SK-N-MC (cell line): ENCODE measurements at regions not wholly inside any gene's neighbourhood (a gene's known extent, or its start where the extent isn't known, plus 50 kb on each side); places are given as distances from the start of the nearest gene placed in this dataset.

Experiments
- EZH2 ChIP-seq: fragments of 200-600 bp; sonication (generic); IDR thresholded peaks from one replicate; pipeline ENCODE4 v1.6.1; 2017; ENCODE audit warnings: antibody characterized with exemption
- POLR2AphosphoS5 ChIP-seq: IDR thresholded peaks from 2 replicates; pipeline ENCODE4 v1.6.1; 2012; ENCODE audit warnings: mild to moderate bottlenecking, low read depth, low read length, borderline replicate concordance

DNA sequence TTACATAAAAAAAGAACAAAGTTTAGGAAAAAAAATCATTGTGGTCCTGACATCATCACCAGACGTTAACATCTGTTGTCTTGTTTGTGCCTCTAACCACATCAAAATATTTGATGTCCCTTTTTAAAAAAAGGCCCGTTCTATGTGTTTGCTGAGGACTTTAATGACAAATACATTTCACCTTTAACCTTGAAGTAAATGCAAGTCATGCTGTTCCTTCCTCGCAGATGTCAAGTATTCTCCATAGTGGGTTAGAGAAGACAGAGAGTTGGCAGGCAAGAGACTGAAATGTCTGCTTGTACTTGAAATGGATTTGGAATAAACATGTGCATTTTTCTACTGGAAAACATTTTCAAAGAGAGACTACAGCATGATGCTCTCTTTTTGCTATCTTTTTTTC is 134.9 kb downstream of the FGF9 start:
- TF ChIP-seq EZH2 = no peak
- TF ChIP-seq POLR2AphosphoS5 = no peak
